Neural cell (in vitro differentiated cells): ENCODE measurements at regions not wholly inside any gene's neighbourhood (a gene's known extent, or its start where the extent isn't known, plus 50 kb on each side); places are given as distances from the start of the nearest gene placed in this dataset.

ENCODE experiments used
- H2AFZ ChIP-seq: fragments of 200-600, 300-800 bp; sonication (generic), shearing (Covaris generic); 2 replicates; pipeline ENCODE4 v1.6.0; 2014; ENCODE audit warnings: low read depth, mild to moderate bottlenecking, antibody characterized with exemption, low read length, moderate library complexity
- H3F3A ChIP-seq: fragments of 200-600 bp; shearing (Covaris generic); 2 replicates; pipeline ENCODE4 v1.6.1; 2016; ENCODE audit warnings: mild to moderate bottlenecking, moderate library complexity, mixed read lengths, antibody characterized with exemption, low read length; ENCODE audit not compliant: insufficient read depth, poor library complexity, severe bottlenecking
- H3K27ac ChIP-seq: fragments of 200-600, 300-800 bp; sonication (generic), shearing (Covaris generic); 2 replicates; pipeline ENCODE4 v1.5.1; 2014; ENCODE audit warnings: mild to moderate bottlenecking, low read length, moderate library complexity
- H3K27me3 ChIP-seq: fragments of 300-800, 200-600 bp; sonication (generic), shearing (Covaris generic); 2 replicates; pipeline ENCODE4 v1.6.0; 2014; ENCODE audit warnings: mild to moderate bottlenecking, low read depth, low read length, moderate library complexity; ENCODE audit not compliant: insufficient read depth
- H3K36me3 ChIP-seq: fragments of 300-800, 200-600 bp; sonication (generic), shearing (Covaris generic); 2 replicates; pipeline ENCODE4 v1.5.1; 2014; ENCODE audit warnings: mild to moderate bottlenecking, antibody characterized with exemption, low read length, moderate library complexity; ENCODE audit not compliant: insufficient read depth
- H3K4me2 ChIP-seq: fragments of 300-800, 200-600 bp; sonication (generic), shearing (Covaris generic); 2 replicates; pipeline ENCODE4 v1.6.0; 2014; ENCODE audit warnings: mild to moderate bottlenecking, low read length
- H3K4me3 ChIP-seq: fragments of 300-800, 200-600 bp; sonication (generic), shearing (Covaris generic); 2 replicates; pipeline ENCODE4 v1.5.1; 2014; ENCODE audit warnings: mild to moderate bottlenecking, low read length, moderate library complexity
- H3K79me2 ChIP-seq: fragments of 200-600 bp; shearing (Covaris generic); replicated peaks from 2 replicates; pipeline ENCODE4 v1.6.0; 2014; ENCODE audit warnings: mild to moderate bottlenecking, low read length, moderate library complexity; ENCODE audit not compliant: insufficient read depth
- H3K9ac ChIP-seq: fragments of 300-800, 200-600 bp; sonication (generic), shearing (Covaris generic); 2 replicates; pipeline ENCODE4 v1.6.1; 2016; ENCODE audit warnings: mild to moderate bottlenecking, low read length, mixed read lengths
- H3K9me2 ChIP-seq: fragments of 200-600 bp; shearing (Covaris generic); 2 replicates; pipeline ENCODE4 v1.6.1; 2016; ENCODE audit warnings: mild to moderate bottlenecking, low read length, mixed read lengths; ENCODE audit not compliant: insufficient read depth
- H3K9me3 ChIP-seq: fragments of 200-600, 300-800 bp; sonication (generic), shearing (Covaris generic); 2 replicates; pipeline ENCODE4 v1.6.1; 2016; ENCODE audit warnings: mild to moderate bottlenecking, mixed run types, low read length, moderate library complexity, mixed read lengths
- H4K20me1 ChIP-seq: fragments of 200-600 bp; shearing (Covaris generic); 2 replicates; pipeline ENCODE4 v1.6.1; 2016; ENCODE audit warnings: mild to moderate bottlenecking, mixed run types; ENCODE audit not compliant: insufficient read depth
- EP300 ChIP-seq: fragments of 450-650 bp; conservative IDR thresholded peaks from 2 replicates; pipeline ENCODE4 v1.6.1; 2014; ENCODE audit warnings: antibody characterized with exemption, mild to moderate bottlenecking, moderate library complexity; ENCODE audit not compliant: poor library complexity, severe bottlenecking
- EZH2 ChIP-seq: fragments of 200-600, 300-800 bp; shearing (Covaris generic), sonication (generic); IDR thresholded peaks from 2 replicates; pipeline ENCODE4 v1.6.1; 2014; ENCODE audit warnings: antibody characterized with exemption, low read length, borderline replicate concordance, mild to moderate bottlenecking; ENCODE audit not compliant: insufficient read depth, poor library complexity, severe bottlenecking
- MXI1 ChIP-seq: fragments of 450-650 bp; conservative IDR thresholded peaks from 2 replicates; pipeline ENCODE4 v1.6.1; 2014; ENCODE audit warnings: antibody characterized with exemption, mild to moderate bottlenecking; ENCODE audit not compliant: poor library complexity, severe bottlenecking
- POLR2AphosphoS5 ChIP-seq: IDR thresholded peaks from 2 replicates; pipeline ENCODE4 v1.6.1; 2012
- RAD21 ChIP-seq: fragments of 450-650 bp; conservative IDR thresholded peaks from 2 replicates; pipeline ENCODE4 v1.6.1; 2014; ENCODE audit warnings: antibody characterized with exemption, mild to moderate bottlenecking, moderate library complexity
- SMC3 ChIP-seq: fragments of 450-650 bp; conservative IDR thresholded peaks from 2 replicates; pipeline ENCODE4 v1.6.1; 2014; ENCODE audit warnings: antibody characterized with exemption, mild to moderate bottlenecking, moderate library complexity; ENCODE audit not compliant: poor library complexity
- TAF1 ChIP-seq: IDR thresholded peaks from 2 replicates; pipeline ENCODE4 v1.6.1; 2012; ENCODE audit warnings: low read depth
- TF ChIP-seq, protein P1 (sequence below): fragments of 450-650 bp; IDR thresholded peaks from 2 replicates; pipeline ENCODE4 v1.5.1; 2014; ENCODE audit warnings: antibody characterized with exemption, mild to moderate bottlenecking, moderate library complexity; ENCODE audit not compliant: poor library complexity, severe bottlenecking
- TF ChIP-seq, protein P2 (sequence below): IDR thresholded peaks from 2 replicates; pipeline ENCODE4 v1.6.1; 2012; ENCODE audit warnings: borderline replicate concordance

DNA sequence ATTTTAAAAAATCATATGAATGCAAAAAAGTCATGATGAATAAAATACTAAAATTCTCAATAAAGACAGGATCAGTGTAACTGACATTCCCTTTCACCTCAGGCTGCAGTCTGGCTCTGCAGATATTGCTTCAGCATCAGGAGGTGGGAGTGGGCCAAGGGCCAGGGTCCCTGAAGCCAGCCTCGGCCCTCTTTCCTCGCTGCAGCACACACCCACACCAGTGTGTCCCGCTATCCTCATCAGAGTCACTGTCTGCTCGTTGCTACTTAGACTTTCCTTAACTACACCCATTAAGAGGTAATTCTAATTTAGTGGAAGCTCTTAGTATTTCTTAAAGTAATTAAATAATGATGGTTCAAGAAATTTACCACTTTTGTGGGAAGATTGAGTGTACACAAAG is 298.2 kb downstream of the UBE3D start:
- Histone ChIP-seq H3K27ac (no peak overlapping the region), H3K79me2 (no peaks in the 10 kb centered on the region), H3K36me3 (no peaks in the 10 kb centered on the region), H3K9me3 (no peaks in the 10 kb centered on the region), H3K4me3 (no peak overlapping the region), H4K20me1 (no peaks in the 10 kb centered on the region), H3F3A (no peaks in the 10 kb centered on the region), H3K9ac (no peak overlapping the region), H3K4me2 (no peak overlapping the region), H2AFZ (no peak overlapping the region), H3K27me3 (no peaks in the 10 kb centered on the region), H3K9me2 (no peaks in the 10 kb centered on the region)
- no peak for TF ChIP-seq TAF1
- TF ChIP-seq, protein P1, sequence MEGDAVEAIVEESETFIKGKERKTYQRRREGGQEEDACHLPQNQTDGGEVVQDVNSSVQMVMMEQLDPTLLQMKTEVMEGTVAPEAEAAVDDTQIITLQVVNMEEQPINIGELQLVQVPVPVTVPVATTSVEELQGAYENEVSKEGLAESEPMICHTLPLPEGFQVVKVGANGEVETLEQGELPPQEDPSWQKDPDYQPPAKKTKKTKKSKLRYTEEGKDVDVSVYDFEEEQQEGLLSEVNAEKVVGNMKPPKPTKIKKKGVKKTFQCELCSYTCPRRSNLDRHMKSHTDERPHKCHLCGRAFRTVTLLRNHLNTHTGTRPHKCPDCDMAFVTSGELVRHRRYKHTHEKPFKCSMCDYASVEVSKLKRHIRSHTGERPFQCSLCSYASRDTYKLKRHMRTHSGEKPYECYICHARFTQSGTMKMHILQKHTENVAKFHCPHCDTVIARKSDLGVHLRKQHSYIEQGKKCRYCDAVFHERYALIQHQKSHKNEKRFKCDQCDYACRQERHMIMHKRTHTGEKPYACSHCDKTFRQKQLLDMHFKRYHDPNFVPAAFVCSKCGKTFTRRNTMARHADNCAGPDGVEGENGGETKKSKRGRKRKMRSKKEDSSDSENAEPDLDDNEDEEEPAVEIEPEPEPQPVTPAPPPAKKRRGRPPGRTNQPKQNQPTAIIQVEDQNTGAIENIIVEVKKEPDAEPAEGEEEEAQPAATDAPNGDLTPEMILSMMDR: no peak
- TF ChIP-seq SMC3: no peak
- no peak for TF ChIP-seq EZH2
- TF ChIP-seq RAD21: no peak
- TF ChIP-seq MXI1: no peak
- TF ChIP-seq POLR2AphosphoS5: no peak
- TF ChIP-seq, protein P2, sequence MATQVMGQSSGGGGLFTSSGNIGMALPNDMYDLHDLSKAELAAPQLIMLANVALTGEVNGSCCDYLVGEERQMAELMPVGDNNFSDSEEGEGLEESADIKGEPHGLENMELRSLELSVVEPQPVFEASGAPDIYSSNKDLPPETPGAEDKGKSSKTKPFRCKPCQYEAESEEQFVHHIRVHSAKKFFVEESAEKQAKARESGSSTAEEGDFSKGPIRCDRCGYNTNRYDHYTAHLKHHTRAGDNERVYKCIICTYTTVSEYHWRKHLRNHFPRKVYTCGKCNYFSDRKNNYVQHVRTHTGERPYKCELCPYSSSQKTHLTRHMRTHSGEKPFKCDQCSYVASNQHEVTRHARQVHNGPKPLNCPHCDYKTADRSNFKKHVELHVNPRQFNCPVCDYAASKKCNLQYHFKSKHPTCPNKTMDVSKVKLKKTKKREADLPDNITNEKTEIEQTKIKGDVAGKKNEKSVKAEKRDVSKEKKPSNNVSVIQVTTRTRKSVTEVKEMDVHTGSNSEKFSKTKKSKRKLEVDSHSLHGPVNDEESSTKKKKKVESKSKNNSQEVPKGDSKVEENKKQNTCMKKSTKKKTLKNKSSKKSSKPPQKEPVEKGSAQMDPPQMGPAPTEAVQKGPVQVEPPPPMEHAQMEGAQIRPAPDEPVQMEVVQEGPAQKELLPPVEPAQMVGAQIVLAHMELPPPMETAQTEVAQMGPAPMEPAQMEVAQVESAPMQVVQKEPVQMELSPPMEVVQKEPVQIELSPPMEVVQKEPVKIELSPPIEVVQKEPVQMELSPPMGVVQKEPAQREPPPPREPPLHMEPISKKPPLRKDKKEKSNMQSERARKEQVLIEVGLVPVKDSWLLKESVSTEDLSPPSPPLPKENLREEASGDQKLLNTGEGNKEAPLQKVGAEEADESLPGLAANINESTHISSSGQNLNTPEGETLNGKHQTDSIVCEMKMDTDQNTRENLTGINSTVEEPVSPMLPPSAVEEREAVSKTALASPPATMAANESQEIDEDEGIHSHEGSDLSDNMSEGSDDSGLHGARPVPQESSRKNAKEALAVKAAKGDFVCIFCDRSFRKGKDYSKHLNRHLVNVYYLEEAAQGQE: no peak
- no peak for TF ChIP-seq EP300

GRCh38 chr6:82772851-82773717 is 292.6 kb downstream of the UBE3D start:
- no peaks in the 10 kb centered on the region for H4K20me1 ChIP-seq
- no peak overlapping the region for H3K9ac ChIP-seq
- no peak overlapping the region for H3K27ac ChIP-seq
- H3F3A ChIP-seq: no peaks in the 10 kb centered on the region
- no peaks in the 10 kb centered on the region for H3K9me2 ChIP-seq
- TF ChIP-seq TAF1 (no peak), POLR2AphosphoS5 (no peak), RAD21 (no peak), MXI1 (no peak), EP300 (no peak), SMC3 (no peak), EZH2 (no peak)
- TF ChIP-seq, protein P2: no peak
- TF ChIP-seq, protein P1: no peak
- no peaks in the 10 kb centered on the region for H3K36me3 ChIP-seq
- no peak overlapping the region for H3K4me2 ChIP-seq
- H2AFZ ChIP-seq: no peak overlapping the region
- H3K27me3 ChIP-seq: no peaks in the 10 kb centered on the region
- no peaks in the 10 kb centered on the region for H3K79me2 ChIP-seq
- no peaks in the 10 kb centered on the region for H3K9me3 ChIP-seq
- no peak overlapping the region for H3K4me3 ChIP-seq
